ENCODE measurements at regions not wholly inside any gene's neighbourhood (a gene's known extent, or its start where the extent isn't known, plus 50 kb on each side); places are given as distances from the start of the nearest gene placed in this dataset.

DNA sequence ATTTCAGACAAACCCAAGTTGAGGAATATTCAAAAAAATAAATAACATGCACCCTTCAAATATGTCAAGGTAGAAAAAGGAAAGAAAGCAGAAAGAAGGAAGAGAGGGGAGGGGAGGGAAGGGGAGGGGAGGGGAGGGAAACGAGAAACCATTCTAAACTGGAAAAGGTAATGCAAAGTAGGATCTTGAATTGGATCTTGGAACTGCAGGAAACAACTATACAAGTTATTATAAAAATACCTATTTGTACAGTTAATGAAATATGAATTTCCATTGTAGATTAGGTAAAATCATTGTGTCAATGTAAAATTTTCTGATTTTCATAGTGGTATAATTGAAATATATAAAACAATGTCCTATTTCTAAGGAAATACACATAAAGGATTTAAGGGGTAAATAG, 668.4 kb downstream of the FAT4 start:
- no peak for DNase-seq (ENCODE audit: low spot score)
- no peak overlapping the region for H3K4me3 Mint-ChIP-seq (ENCODE audit: unreplicated experiment)
- TF ChIP-seq, protein P1, sequence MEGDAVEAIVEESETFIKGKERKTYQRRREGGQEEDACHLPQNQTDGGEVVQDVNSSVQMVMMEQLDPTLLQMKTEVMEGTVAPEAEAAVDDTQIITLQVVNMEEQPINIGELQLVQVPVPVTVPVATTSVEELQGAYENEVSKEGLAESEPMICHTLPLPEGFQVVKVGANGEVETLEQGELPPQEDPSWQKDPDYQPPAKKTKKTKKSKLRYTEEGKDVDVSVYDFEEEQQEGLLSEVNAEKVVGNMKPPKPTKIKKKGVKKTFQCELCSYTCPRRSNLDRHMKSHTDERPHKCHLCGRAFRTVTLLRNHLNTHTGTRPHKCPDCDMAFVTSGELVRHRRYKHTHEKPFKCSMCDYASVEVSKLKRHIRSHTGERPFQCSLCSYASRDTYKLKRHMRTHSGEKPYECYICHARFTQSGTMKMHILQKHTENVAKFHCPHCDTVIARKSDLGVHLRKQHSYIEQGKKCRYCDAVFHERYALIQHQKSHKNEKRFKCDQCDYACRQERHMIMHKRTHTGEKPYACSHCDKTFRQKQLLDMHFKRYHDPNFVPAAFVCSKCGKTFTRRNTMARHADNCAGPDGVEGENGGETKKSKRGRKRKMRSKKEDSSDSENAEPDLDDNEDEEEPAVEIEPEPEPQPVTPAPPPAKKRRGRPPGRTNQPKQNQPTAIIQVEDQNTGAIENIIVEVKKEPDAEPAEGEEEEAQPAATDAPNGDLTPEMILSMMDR (IDR thresholded peaks at IDR 0.05; ENCODE audit: unreplicated experiment), result no peak
- no peaks in the 10 kb centered on the region for H3K4me1 Mint-ChIP-seq (ENCODE audit: unreplicated experiment)
- H3K27me3 Mint-ChIP-seq (ENCODE audit: unreplicated experiment), result no peaks in the 10 kb centered on the region
- no peaks in the 10 kb centered on the region for H3K9me3 Mint-ChIP-seq (ENCODE audit: unreplicated experiment)
- H3K36me3 Mint-ChIP-seq (ENCODE audit: low read depth, unreplicated experiment), result no peaks in the 10 kb centered on the region
- H3K27ac Mint-ChIP-seq (ENCODE audit: unreplicated experiment), result no peak overlapping the region

DNA sequence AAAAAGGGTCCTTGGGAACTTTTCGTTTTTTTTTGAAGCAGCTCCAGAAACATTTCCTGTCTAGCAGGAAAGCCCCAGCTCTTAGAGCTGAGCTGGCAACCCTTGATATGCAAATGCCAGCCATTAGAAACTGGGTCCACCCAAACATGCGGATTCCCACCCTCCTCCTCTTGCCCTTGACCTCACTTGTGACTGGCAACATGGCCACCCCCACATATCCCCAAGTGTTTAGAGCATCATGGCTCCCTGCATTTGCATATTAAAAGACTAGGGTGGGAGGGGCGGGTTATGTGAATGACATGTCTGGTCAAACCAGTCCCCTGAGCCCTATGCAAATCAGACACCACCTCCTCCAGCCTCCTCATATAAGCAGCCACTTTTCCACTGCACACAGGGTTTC, 671.1 kb downstream of the FAT4 start:
- no peaks in the 10 kb centered on the region for H3K27me3 Mint-ChIP-seq (ENCODE audit: unreplicated experiment)
- TF ChIP-seq, protein P1 (IDR thresholded peaks at IDR 0.05; ENCODE audit: unreplicated experiment), result no peak
- no peaks in the 10 kb centered on the region for H3K36me3 Mint-ChIP-seq (ENCODE audit: low read depth, unreplicated experiment)
- no peak for DNase-seq (ENCODE audit: low spot score)
- no peak overlapping the region for H3K27ac Mint-ChIP-seq (ENCODE audit: unreplicated experiment)
- no peaks in the 10 kb centered on the region for H3K4me1 Mint-ChIP-seq (ENCODE audit: unreplicated experiment)
- H3K9me3 Mint-ChIP-seq (ENCODE audit: unreplicated experiment), result no peaks in the 10 kb centered on the region
- H3K4me3 Mint-ChIP-seq (ENCODE audit: unreplicated experiment), result no peak overlapping the region

DNA sequence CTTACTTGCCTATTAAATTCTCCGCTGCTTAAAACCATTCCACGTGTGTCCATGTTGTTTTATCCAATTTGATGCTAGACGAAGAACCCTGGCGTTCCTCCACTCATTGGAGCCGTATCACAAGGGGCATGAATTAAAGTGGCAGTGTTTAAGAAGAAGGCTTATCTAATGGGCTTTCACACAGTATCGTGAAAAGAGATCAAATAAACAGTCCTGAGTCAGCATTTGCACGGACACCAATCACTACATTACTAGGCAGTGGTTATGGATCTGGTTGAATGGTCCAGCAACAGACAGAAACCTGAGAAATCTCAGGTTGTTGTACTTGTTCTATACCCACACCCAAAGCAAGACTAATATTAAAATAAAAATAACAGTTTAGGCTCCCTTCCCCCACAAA, 671.6 kb downstream of the FAT4 start:
- Mint-ChIP-seq H3K27ac (ENCODE audit: unreplicated experiment) (no peak overlapping the region), H3K9me3 (ENCODE audit: unreplicated experiment) (no peaks in the 10 kb centered on the region), H3K27me3 (ENCODE audit: unreplicated experiment) (no peaks in the 10 kb centered on the region), H3K4me3 (ENCODE audit: unreplicated experiment) (no peak overlapping the region), H3K4me1 (ENCODE audit: unreplicated experiment) (no peaks in the 10 kb centered on the region), H3K36me3 (ENCODE audit: low read depth, unreplicated experiment) (no peaks in the 10 kb centered on the region)
- TF ChIP-seq, protein P1 (IDR thresholded peaks at IDR 0.05; ENCODE audit: unreplicated experiment), result no peak
- DNase-seq (ENCODE audit: low spot score), result no peak

DNA sequence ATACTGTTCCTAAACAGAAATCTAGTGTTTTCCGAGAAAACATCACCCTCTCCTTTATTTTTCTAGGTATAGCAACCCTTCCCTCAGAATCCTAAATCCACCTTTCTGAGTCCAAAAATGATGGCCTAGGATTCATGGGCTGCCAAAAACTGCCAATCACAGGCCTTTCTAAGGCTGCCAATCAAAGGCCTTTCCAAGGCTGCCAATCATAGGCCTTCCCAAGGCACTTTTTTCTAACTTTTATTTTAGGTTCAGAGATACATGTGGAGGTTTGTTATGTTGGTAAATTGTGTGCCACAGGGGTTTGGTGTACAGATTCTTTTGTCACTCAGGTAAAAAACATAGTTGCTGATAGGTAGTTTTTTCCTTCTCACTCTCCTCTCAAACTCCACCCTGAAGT, 673.7 kb downstream of the FAT4 start:
- DNase-seq (ENCODE audit: low spot score), result no peak
- Mint-ChIP-seq H3K27ac (ENCODE audit: unreplicated experiment) (no peak overlapping the region), H3K4me3 (ENCODE audit: unreplicated experiment) (no peak overlapping the region), H3K27me3 (ENCODE audit: unreplicated experiment) (no peaks in the 10 kb centered on the region), H3K4me1 (ENCODE audit: unreplicated experiment) (no peaks in the 10 kb centered on the region), H3K9me3 (ENCODE audit: unreplicated experiment) (no peaks in the 10 kb centered on the region), H3K36me3 (ENCODE audit: low read depth, unreplicated experiment) (no peaks in the 10 kb centered on the region)
- TF ChIP-seq, protein P1 (IDR thresholded peaks at IDR 0.05; ENCODE audit: unreplicated experiment), result no peak

DNA sequence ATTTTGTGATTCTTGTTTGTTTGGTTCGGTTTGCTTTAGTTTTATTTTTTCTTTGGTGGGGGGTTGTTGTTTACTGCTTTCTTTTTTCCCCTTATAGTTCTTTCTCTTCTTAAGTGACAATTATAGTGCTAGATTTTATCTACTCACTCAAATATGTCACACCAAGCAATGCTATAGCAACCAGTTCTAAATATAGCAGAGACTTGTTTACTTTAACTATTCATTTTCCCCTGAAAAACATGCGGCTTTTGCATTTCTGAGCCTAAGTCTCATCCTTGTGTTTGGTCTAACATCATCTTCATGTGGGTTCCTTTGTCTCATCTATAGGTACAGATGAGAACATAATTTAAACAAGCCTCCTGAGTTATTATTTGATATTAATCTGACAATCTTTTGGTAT, 676.6 kb downstream of the FAT4 start:
- DNase-seq (ENCODE audit: low spot score), result no peak
- Mint-ChIP-seq H3K9me3 (ENCODE audit: unreplicated experiment) (no peaks in the 10 kb centered on the region), H3K27ac (ENCODE audit: unreplicated experiment) (no peak overlapping the region), H3K36me3 (ENCODE audit: low read depth, unreplicated experiment) (no peaks in the 10 kb centered on the region), H3K27me3 (ENCODE audit: unreplicated experiment) (no peaks in the 10 kb centered on the region), H3K4me3 (ENCODE audit: unreplicated experiment) (no peak overlapping the region), H3K4me1 (ENCODE audit: unreplicated experiment) (no peaks in the 10 kb centered on the region)
- TF ChIP-seq, protein P1 (IDR thresholded peaks at IDR 0.05; ENCODE audit: unreplicated experiment), result no peak
